Body of pancreas (tissue), 4 donors: ENCODE measurements at regions not wholly inside any gene's neighbourhood (a gene's known extent, or its start where the extent isn't known, plus 50 kb on each side); places are given as distances from the start of the nearest gene placed in this dataset.

Experiments used
- CTCF ChIP-seq, 7 experiments: fragments of 450-650 bp in 4 of 7; fragments of 200-600 bp in 3 of 7; sonication (generic) in 3 of 7; IDR thresholded peaks; one replicate each; pipeline ENCODE4 v1.5.1; 2016 to 2019; ENCODE audit warnings: antibody characterized with exemption in 7 of 7
- POLR2A ChIP-seq, 3 donors: fragments of 450-650 bp; IDR thresholded peaks; one replicate each; pipeline ENCODE4 v1.6.1; 2016; ENCODE audit warnings: antibody characterized with exemption in 3 of 3, mild to moderate bottlenecking in 2 of 3

GRCh38 chr5:42013561-42013960 is 88.5 kb downstream of the FBXO4 start:
- no peak for TF ChIP-seq POLR2A (IDR thresholded peaks at IDR 0.05)
- no peak for TF ChIP-seq CTCF (IDR thresholded peaks at IDR 0.05)
